Superior temporal gyrus (tissue), 1 donor: ENCODE measurements at regions not wholly inside any gene's neighbourhood (a gene's known extent, or its start where the extent isn't known, plus 50 kb on each side); places are given as distances from the start of the nearest gene placed in this dataset.

Experiments
- DNase-seq: peaks from one replicate; pipeline ENCODE4 v3.0.0-alpha.2; 2016; ENCODE audit errors: extremely low spot score

GRCh38 chr18:28792404-28793086 is 615.6 kb upstream of the CDH2 start:
- no peak for DNase-seq

GRCh38 chr18:28791101-28791500 is 614.2 kb upstream of the CDH2 start:
- no peak for DNase-seq

GRCh38 chr18:28789502-28789901 is 612.6 kb upstream of the CDH2 start:
- peak; percentile 35 for DNase-seq

DNA sequence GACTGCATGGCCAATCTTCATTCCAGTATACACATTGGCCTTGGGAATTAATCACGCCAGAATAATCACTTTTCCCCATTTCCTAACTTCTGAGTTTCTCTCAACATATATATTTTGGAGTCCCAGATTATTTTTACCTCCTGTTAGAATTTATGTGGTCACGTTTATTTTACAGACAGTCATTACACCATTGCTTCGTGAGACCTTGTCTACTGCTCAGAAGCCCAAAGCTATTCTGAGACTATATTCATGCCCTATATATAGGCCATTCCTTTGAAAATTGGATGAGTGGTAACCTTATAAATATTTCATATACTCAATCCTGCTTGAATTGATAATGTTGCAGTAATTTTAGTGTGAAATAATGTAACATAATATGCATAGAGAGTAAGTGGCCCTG is 610.0 kb upstream of the CDH2 start:
- DNase-seq = no peak

- DNase-seq = no peak
Observed at GRCh38 chr18:28781616-28782362, 604.9 kb upstream of the CDH2 start.

DNA sequence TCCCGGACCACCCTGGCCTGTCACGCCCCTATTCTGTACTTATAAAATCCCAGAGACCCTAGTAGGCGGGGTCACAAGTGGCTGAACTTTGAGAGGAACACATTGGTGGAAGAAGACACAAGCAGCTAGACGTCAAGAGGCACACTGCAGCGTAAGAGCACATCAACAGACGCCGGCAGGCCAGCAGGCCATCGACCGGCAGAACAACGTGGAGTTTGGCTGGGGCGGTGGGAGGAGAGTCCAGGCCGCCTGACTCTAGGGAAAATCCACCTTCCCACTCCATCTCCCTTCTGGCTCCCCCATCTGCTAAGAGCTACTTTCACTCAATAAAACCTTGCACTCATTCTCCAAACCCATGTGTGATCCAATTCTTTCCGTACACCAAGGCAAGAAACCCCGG is 601.8 kb upstream of the CDH2 start:
- DNase-seq = no peak

GRCh38 chr18:28777756-28778155 is 600.8 kb upstream of the CDH2 start:
- no peak for DNase-seq

- no peak for DNase-seq
Observed at GRCh38 chr18:28771849-28772248, 594.9 kb upstream of the CDH2 start.

DNA sequence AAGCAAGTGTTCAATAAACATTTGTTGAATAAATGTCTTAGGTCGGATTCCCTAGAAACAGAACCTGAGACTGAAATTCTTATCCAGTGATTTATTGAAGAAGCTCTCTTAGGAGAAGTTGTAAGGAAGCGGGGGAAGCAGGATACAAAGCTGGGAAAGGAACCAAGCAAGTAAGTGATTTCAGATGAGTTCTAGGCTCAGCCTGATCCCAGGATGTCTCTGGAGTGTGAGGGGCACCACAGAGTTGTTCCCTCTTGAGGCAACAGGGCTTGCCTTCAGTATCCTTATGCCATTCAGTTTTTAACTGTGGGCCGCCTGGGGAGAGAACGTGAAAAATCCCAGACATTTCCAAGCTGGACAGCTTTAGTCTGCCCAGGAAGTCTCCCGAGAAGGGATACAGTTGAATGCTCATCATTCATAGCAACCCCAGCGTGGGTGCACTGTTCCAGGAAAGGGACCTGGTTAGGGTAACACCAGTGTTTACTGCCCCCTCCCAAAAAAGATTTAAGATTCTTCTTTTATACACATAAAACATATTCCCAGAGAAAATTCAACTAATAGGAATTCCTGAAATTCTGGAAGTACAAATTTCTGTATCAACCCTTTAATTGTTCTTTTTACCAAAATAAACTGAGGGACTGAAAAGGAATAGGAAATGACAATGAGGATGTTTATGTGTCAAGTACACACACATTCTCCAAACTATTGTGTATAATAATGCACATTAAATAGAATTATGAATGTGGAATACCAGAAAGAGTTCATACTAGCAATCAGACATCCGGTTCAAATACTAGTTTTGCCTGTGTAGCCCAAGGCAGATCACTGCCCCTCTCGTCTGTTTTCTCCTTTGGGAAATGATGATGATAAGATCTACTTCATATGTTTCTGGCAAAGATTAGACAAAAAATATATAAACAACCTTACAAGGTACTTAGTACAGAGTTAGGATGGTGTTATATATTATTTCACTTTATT is 592.1 kb upstream of the CDH2 start:
- DNase-seq = no peak

DNA sequence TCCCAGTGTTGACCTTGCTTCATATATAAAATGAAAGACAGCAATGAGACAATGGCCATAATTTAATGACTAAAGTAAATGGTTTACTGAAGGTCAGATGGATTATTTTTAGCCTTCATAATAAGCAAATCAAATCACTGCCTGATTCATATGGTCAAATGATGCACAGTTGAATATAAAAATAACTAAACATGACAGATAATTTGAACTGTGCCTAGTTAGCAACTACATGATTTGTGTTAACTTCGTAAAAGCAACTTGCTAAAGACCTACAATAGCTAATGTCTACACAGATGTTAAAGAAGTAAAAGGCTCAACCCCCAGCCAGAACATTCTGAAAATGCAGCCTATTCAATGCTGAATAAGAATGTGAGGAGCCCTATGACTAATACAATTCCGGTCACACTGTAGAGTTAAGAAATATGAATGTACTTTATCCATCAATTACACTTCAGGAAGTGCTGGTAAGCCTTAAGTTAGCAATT is 590.8 kb upstream of the CDH2 start:
- DNase-seq = no peak

DNA sequence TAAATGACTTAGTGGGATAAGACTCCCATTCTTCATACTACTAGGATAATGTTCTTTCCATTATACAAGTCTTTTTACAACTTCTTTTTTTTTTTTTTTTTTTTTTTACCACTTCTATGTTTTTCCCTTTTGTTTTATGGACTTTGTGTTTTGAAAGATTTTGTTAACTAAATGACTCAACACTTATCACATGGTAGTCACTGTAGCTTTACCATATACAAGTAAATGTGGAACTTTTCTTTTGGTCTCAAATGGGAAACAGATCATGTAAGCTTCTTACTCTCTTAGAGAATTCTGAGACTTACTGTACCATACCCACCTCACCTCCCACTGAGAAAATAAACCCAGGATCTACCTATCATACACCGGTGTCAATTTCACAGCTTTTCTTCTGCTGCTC is 590.3 kb upstream of the CDH2 start:
- no peak for DNase-seq

DNA sequence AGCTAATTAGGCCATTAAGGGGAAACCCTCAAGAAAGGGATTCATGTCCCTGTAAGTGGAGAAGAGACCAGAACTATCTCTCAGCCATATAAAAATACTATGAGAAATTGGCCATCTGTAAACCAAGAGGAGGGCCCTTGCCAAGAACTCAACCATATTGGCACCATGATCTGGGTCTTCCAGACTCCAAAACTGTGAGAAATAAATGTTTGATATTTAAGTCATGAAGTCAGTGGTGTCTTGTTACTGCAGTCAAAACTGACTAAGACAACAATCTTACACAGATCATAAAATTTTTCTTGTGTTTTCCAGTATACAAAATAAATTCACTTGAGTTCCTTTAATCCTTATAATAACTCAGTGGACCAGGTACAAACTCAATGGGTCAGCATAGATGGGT is 589.8 kb upstream of the CDH2 start:
- DNase-seq = no peak

GRCh38 chr18:28766027-28766426 is 589.1 kb upstream of the CDH2 start:
- no peak for DNase-seq

DNA sequence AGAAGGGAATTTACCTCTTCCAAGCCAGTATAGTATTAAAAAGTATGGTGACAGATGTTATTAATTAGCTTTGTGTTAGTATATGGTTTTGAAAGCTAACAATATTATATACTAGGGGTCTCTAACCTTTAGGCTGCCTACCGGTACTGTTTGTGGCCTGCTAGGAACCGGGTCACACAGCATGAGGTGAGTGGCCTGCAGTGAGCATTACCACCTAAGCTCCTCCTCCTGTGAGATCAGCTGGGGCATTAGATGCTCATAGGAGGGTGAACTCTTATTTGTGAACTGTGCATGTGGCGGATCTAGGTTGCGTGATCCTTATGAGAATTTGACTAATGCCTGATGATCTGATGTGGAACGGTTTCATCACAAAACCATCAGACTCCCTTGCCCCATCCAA is 583.4 kb upstream of the CDH2 start:
- no peak for DNase-seq

DNA sequence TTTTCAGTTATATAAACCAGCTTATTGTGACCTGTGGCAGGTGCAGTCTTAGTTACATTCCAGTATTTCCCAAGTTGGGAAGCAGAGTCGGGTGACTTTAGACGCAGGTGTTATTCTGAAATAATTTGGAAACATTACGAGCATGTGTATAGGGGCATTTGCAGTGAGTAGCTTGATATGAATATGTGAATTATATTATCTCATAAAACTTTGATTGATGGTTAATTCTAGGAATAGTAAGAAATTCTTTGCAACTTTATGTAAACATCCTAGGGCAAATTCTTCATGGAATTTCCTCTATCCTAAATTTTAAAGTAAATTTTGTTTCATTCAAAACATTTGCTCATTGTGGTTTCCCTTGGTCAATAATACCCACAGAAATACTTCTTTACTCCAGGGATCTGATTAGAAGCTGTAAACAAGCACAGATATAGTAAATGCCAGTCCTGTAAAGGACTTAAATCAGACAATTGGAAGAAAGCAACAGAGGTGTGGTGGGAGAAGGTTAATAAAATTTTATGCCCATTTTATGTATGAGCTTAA is 580.6 kb upstream of the CDH2 start:
- no peak for DNase-seq

GRCh38 chr18:28743115-28743514 is 566.2 kb upstream of the CDH2 start:
- DNase-seq = no peak

DNA sequence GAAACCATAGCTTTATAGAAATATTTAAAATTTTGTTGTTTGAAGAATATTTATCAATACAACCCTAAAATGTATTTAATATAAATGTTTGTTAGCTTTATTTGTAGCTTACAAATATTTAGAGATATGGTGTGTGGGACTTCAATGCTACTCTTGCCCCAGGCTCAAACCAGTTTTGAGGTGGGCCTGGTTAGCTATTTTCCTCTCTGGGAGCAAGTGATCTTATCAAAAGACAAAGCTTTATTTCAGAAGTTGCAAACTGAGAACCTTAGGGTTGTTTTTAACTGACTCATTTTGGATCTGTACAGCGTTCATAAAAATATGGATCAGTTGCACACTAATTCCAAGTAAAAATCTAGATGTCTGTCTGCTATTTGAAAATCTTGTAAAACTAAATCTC is 563.6 kb upstream of the CDH2 start:
- no peak for DNase-seq

DNA sequence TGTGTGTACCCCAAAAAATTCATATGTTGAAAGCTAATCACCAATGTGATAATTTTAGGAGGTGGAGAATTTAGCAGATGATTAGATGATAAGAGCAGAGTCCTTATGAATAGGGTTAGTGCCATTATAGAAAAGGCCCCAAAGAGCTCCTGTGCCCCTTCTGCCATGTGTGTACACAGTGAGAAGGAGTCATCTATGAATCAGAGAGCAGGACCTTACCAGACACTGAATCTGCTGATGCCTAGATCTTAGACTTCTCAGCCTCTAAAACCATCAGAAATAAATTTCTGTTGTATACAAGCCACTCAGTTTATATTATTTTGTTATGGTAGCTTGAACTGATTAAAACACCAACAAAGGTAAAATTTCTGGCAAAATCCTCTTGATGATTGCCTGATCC is 560.0 kb upstream of the CDH2 start:
- no peak for DNase-seq

DNA sequence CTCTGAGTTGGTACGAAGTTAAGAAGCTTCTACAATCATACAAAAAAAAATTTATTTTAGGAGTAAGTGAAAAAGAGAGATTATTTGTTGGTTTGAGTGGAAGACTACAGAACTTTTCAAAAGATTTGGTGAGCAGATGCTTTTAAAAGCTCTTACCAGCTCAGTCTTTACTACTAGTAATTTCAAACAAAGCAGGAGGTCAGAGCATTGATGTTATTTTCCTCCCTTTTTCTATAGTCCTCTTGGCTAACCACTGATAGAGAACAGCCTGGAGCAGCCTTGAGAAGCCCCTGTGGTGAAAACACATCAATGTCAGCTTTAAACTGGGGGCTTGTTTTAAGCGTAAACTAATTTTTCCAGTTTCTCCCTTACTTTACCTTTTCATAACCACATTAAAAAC is 559.3 kb upstream of the CDH2 start:
- no peak for DNase-seq

- no peak for DNase-seq
Observed at GRCh38 chr18:28735731-28736130, 558.8 kb upstream of the CDH2 start.

DNA sequence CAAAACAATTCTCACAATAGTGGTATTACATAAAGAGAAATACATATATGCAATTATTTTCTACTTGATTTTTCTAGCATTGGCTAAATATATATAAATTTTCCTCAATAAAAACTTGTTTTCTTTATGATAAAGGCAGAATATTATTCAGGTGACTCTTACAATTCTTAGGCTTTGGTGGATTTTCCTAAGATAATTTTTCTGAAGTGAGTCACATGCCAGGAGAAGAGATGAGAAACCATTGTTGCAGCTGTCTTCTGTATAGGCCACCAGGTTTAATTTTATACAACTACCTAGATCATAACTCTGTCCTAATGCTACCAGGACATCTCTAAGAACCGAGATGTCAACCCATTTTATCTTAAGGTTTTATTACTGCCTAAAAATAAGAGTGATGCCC is 552.4 kb upstream of the CDH2 start:
- no peak for DNase-seq

- DNase-seq = no peak
Observed at GRCh38 chr18:28728891-28729290, 552.0 kb upstream of the CDH2 start.
